Stimulated activated CD8-positive, alpha-beta memory T cell treated with anti-CD3 and anti-CD28 coated beads, Interleukin-4, amount 100 ng/mL, for 4 hours (primary cell): ENCODE measurements at regions not wholly inside any gene's neighbourhood (a gene's known extent, or its start where the extent isn't known, plus 50 kb on each side); places are given as distances from the start of the nearest gene placed in this dataset.
A peak's percentile ranks its signal among the peaks of the same experiment; 100 is the strongest.

ENCODE experiments used
- DNase-seq, 2 donors: peaks; one replicate each; pipeline ENCODE4 v3.0.0-alpha.2; 2020; ENCODE audit warnings: low read depth in 2 of 2, low spot score in 1 of 2

DNA sequence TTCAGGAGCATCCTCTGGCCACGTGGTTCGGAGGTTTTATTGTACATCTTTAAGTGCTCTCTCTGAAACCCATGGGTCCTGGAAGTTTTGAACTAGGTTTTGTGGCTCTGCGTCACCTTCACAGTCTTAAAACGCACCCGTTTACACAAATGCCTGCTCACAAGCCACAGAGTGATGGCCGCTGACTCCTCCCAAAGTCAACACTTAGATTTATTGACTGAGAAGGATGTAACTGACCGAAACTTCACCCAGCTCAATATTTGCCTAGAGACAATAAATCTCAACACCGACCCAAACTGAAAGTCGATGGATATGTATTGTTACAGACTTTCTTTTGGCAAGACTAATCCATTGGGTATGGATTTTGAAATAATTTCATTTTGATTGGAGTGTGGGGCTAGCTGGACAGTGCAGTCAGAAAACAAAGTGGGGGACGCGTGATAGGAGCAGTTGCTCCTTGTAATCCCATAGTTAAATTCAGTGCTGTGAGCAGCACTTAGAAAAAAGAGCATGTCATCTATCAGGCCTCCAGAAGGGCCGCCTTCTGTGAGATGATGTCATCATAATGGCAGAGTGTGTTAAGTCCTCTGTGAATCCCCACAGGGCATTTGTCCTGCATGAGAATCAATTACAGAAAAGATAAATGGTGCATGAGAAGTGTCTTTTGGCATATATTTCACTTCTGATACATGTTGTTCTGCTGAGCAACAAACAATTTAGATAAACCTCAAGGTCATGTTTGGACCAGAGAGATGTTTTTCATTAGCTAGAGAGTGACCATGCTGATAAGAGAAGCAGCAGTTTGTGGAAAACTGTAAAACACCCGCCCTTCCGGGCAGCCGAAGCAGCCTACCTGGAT is 183.7 kb downstream of the INO80D start:
- DNase-seq, result no peak

DNA sequence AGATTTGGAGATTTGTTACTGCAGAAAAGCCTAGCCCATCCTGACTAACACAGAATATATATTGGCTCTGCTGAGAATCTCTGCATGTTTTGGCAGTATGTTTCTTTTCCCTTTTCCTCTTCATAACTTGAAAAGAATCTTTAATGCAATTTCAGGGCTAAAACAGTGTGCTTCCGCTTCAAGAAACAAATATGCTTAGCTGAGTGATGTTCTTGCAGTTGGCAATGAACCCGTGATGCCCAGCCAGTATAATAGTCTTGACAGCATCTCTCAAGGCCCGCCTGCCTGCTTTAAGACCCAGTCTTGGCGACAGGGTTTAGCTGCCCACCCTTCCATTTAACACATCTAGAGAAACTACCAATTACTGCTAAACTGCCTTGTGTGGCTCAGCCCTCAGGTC is 184.5 kb downstream of the INO80D start:
- no peak for DNase-seq

DNA sequence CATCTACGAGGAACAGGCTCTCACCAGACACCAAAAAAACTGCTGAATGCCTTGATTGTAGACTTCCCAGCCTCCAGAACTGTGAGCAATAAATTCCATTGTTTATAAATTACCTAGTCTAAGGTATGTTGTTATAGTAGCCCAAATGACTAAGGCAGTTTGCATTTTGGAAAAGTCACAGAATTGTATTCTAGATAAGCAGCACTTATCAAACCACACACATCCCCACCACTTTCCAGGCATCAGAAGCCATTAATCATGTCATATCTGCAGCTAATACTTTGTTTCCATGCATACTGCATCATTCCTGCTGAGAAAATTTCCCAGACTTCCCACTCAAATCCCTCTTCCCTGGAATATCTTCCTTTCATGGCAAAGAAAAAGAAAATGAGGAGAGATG is 187.2 kb downstream of the INO80D start:
- no peak for DNase-seq

DNA sequence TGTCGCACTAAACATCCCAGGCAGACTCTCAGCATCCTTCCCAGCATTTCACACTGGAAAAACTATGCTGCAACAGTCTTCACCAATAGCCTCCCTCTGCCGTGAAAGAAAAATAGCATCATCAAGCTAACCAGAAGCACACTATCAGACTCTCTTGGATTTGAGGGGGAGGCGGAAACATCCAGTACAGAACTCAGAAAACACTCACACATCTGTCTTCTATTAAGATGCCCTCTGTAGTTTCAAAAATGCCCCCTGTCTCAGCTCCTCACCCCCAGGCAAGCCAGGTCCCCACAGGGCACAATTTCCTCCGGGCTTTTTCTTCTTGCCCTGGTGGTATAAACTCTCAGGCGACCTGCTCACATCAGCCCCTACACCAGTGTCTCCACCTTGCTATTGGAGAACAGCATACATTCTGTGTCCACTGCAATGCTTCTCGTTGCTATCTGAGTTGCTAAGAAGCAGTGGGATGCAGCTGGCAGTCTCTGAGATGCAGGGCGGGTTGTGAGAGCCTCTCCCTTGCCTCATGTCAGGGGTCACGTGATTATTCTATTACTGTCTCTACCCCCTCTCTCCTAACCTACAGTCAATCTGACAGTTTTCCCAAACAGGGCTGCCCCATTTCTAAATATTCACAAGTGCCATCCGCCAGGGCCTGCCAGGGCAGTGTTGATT is 189.9 kb downstream of the INO80D start:
- DNase-seq, result no peak

DNA sequence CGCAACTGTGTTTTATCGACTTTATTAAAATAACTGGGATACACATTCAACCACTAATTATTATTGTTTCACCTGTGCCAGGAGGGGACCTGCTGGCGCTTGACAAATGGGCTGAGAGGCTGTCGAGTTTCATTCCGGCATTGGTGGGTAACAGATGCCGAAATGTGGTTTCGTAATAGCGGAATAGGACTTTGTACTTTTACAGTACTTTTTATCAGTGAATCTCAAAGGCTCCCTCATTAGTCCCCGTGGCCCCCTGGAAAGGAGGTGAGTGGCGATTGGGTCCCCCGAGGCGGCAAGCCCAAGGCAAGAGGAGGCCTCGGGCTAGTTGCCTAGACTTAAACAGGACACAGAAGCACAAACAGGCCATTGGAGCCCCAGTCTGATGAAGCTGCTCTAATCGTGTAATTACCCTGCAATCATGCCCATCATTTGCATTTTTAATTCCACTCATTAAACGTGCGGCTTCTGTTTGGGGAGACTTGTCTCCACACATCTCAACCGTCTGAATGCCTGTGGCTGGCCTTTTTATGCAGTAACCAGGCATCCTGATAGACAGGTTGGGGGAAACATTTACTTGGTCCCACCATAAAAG is 193.2 kb downstream of the INO80D start:
- DNase-seq, result no peak

DNA sequence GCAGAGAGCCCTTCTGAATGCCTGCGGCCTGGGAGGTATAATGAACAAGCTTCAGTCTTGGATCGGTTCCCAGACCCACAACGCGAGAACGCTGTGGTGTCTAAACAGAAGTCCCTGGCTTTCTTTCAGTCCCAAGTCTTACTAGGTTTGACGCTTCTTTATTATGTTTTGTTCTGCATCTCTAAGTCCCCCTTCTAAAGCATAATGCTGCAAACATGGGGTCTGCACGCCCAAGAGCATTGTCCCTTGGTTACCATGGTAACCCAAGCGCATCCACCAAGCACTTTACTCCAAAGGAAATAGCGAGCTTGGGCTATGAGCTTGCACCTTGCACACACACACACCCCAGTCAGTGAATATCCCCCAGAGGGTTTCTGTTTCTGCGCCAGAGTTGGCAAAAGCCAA is 193.7 kb downstream of the INO80D start:
- DNase-seq, result no peak

DNA sequence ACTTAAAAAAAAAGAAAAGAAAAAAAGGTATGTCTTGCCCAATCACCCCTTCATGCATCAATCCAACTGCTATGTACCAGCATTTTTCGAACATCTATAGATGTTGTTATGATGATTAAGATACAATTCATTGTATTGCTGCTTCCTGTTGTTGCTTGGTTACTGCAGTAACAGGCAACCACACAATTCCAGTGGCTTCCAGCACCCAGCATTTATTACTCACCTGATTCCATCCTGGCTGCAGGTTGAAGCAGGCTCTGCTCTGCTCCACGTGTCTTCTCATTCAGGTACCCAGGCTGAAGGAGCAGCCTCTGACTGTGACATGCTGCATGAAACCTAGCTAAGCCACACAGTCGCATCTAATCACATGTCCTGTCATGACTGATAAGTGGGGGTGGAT is 196.9 kb downstream of the INO80D start:
- DNase-seq, result no peak

DNA sequence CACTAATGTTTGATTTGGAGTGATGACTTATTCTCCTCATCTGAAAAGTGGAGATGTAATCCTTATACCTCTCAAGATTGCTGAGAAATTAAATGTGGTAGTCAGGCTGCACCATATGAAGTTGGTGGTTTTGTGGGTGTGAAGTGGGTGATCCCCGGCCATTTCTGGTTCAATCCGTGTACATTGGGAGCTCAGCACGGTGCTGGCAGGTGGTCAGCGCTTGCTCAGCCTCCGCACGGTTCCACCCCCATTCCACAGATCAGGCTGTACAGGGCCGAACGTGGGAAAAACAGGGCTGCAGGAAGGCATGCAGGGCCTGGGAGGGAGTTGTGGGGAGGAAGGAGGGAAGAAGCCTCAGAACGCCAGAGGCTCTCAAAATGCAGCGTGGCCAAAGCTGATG is 198.3 kb downstream of the INO80D start:
- no peak for DNase-seq

DNA sequence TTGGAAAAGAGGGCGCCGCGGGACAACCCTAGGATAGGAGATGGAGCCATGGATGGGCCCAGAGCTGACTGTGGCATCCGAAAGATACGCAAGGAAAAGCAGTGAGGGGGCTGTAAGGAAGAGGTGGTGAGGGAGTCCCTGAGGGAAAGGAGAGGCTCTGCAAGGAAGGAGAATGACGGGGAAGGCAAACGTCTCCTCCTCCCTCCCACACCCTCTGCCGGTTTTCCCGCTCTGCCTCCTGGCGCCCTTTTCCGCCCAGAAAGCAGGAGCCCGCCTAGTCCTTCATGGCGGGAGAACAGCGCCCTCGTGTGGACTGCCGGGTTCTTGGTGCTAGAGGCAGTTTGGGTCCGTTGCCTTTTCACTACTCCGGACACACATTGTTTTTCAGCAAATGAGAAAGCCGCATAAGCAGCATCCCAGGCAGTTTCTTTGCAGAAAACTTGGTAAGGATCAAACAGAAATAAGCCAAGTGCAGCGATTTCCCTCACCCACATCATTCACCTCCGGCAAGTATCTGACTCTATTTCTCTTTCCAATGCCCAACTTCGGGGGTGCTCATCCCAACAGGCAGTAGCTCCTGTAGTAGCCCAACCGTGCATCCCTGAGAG is 200.4 kb downstream of the INO80D start:
- DNase-seq, result peak in 1 of 2 donors; percentile 6

DNA sequence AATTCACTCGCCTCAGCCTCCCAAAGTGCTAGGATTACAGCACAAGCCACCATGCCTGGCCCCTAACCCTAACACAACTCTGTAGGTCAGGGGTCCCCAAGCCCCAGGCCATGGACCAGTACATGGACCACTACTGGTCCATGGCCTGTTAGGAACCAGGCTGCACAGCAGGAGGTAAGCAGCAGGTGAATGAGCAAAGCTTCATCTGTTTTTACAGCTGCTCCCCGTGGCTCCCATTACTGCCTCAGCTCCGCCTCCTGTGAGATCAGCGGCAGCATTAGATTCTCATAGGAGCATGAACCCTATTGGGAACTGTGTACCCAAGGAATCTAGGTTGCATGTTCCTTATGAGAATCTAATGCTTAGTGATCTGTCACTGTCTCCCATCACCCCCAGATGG is 201.7 kb downstream of the NRP2 start:
- no peak for DNase-seq

DNA sequence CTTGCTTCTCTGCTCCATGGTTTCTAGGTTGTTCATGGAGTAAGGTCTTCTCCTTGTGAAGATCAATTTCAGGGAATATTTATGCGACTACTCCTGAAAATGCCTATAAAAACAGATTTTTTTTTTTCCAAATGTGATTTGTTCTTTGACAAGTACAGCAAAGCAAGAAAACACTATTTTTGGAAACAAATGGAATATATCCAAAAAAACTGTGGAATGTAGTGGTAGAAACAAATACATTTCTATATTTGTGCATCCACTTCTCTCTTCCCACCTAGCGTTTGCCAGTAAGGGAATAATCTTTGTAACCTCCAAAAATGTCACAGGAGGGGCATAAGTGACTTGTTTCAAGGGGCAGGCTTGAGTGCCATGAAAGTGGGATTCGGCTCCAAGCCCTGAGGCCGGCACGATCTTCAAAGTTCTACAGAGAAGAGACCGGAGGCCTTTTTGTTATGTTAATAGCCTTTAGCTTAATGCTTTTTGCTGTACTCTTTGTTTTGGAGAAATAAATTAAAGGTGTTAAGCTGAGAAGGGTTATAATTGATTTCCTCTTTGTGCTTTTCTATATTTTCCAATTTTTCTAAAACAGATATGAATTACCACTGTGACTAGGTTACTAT is 200.6 kb downstream of the NRP2 start:
- DNase-seq, result no peak

DNA sequence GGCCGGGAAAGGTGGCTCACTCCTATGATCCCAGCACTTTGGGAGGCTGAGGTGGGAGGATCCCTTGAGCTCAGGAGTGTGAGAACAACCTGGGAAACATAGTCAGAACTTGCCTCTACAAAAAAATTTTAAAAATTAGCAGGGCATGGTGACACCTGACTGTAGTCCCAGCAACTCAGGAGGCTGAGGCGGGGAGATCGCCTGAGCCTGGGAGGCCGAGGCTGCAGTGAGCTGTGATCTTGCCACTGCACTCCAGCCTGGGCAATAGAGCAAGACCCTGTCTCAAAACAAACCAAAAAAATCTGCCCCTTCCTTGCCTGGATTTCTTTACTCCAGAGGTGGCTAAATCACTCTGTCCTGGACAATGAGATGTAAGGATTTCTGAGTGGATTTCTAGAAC is 197.7 kb downstream of the NRP2 start:
- DNase-seq, result no peak

DNA sequence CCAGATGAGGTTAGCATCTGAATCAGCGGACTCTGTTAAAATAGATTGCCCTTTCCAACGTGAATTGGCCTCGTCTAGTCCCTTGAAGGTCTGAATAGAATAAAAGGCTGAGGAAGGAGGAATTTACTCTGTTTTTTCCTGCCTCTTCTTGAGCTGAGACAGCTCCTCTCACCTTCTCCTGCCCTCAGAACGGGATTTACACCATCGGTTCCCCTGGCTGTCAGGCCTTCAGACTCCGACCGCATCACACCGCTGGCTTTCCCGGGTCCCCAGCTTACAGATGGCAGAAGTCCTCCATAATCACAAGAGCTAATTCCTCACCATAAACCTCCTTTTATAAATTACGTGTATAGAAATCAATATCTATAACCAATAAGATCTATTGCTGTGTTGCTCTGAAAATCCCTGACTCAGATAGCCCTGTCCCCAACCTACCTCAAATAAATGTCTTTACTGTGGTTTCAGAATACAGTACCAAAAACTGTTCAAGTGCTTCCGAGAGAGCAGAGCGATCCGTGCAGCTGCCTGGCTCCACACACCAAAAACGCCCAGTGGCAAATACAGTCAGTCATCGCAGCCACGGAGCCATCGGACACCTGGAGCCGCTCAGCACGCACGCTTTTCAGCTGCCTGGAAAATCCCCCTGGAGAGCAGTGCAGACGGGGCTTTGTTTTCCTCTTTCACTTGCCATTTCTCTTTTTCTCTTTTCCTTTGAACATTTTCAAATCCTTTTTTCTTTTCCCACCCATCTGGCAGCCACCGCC is 196.9 kb downstream of the NRP2 start:
- DNase-seq, result no peak

DNA sequence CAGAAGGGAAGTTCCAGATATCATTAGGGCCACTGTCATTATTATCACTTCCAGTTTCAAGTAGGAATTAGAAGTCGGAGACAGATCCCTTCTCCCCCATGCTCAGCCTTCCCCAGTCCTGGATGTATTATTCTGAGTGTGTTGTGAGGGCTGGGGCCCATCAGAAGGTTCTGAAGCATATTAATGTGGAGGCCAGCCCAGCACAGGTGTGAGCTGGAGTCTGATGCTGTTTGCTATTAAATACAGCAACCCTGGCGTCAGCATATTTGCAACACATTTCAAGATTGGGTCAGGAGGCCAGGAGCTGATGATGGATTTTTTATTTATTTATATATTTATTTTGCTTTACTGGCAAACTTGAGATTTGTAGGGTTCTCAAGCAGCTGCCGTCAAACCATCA is 195.2 kb downstream of the NRP2 start:
- DNase-seq, result no peak

DNA sequence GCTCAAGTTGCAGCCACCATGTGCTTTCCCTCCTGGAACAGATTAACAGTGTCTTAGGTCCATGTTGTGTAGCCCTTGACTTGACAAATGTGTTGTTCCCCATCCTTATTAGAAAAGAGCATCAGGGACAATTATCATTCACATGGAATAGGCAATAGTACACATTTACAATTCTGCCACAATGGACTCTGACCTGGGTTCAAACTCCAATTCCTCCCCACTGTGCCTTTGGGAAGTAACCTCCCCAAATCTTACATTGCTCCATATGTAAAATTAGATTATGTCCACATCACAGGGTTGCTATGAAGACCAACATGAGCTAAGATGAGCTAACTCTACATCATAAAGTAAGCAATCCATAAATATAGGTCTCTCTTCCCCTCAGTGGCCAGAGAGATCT is 193.8 kb downstream of the NRP2 start:
- no peak for DNase-seq

DNA sequence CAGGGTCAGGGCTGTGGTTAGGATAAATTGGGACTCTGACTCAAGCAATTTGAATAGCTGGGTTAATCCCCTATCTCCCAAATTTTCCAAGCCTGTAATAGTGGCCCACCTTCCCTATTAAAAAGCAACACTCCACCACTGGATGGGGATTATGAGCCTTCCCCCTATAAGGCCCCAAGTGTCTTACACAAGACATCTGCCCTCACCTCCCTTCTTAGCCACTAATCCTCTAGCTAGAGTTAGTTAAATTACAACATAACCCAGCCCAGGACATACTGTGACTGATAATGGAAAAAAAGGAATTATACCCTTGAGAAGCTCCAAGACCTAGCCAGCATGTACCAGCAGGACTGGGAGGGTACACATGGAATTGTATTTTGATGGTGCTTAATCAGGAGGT is 190.4 kb downstream of the NRP2 start:
- DNase-seq, result no peak

DNA sequence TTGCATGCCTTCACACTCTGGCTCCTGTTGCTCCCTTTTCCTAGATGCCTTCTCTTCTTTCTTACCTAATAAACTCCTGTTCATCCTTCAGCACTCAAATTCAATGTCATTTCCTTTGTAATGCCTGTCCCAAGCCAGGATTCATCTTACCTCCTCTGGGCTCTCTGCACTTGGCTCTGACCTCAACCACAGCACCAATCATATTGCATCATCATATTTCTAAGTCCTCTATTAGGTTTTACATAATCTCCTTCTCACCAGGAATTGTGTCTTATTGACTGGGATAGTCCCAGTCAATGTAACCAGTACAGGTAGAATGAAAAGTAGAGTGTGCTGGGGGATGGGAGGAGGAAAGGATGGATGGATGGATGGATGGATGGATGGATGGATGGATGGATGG is 187.1 kb downstream of the NRP2 start:
- DNase-seq, result no peak

DNA sequence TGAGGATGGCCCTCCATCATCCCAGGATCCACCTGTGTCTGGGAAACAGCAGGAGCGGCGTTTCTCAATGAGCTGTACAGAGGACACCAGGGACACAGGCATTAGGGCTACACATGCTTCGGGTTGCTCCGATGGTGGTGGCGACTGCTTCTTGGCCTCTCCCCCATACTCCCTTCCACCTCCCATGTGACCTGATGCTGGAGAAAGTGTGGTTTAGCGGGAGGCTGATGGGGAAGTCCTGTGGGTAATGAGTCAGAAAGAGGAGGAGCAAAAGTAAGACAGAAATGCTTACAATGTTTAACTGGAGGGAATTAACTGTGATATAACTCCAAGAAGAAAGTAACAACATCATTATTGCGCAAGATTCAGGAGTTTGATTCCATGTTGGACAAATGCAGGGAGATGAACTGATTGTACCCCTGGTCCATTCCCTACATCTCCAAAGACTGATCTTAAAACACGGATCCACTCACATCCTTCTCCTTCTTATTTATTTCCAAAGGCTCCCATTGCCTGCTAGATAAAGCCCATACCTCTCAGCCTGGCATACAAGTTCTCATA is 186.6 kb downstream of the NRP2 start:
- no peak for DNase-seq

DNA sequence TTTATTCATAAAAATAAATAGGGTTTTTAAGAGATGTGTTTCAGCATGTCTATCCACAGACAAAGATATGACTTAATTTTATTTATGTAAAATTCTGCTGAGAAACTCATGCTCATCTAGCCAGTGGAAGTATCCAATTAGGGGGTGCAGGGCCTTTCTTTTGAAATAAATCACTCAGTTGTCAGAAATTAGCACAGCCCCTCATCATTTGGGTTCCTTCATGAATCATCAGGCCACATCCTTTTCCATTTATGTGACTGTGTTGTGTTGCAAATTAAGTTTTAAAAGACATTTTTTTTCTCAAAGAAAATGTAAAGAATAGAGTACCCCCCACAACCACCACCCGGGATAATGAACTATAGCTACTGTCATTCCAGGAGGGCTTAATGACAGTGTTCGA is 185.8 kb downstream of the NRP2 start:
- DNase-seq, result no peak

DNA sequence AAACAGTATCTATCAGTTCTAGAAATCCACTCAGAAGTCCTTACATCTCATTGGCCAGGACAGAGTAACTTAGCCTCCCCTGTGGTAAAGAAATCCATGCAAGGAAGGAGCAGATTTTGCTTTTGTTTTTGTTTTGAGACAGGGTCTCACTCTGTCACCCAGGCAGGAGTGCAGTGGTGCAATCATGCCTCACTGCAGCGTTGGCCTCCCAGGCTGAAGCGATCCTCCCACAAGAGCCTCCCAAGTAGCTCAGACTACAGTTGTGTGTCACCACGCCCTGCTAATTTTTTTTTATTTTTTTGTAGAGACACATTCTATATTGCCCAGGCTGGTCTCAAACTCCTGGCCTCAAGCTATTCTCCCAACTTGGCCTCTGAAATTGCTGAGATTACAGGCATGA is 185.1 kb downstream of the NRP2 start:
- DNase-seq, result no peak
